ENCODE measurements at regions not wholly inside any gene's neighbourhood (a gene's known extent, or its start where the extent isn't known, plus 50 kb on each side); places are given as distances from the start of the nearest gene placed in this dataset.

DNA sequence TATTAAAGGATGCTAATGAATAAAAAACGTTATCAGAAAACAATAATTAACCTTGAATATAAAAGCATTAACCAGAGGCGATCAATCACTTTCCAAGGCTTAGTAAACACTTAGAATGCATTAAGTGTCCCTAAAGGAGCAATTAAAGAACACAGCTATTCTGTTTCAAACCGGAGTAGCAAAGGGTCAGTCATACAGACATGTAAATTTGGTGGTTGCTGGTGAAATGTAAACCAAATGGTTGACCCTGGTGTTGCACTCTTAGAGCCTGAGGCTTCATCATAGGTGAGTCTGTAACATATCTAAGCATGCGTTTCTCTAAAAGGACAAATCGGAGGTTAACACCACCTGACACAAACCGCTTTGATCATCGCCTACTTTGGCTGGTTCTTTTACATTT is 1280.1 kb downstream of the TYW1 start:
- no peak overlapping the region for H3K4me3 ChIP-seq (ENCODE audit: low read depth in 1 of 2, low read length in 2 of 2)
- H3K27ac ChIP-seq (ENCODE audit: low read depth, low read length), result no peak overlapping the region
- no peak overlapping the region for H3K9ac ChIP-seq (ENCODE audit: low read depth in 1 of 2, low read length in 2 of 2)
- H3K4me1 ChIP-seq (ENCODE audit: control insufficient read depth in 1 of 2, insufficient read depth in 2 of 2, low read length in 2 of 2), result no peaks in the 10 kb centered on the region
- H3K36me3 ChIP-seq (ENCODE audit: control insufficient read depth in 1 of 2, insufficient read depth in 2 of 2, low read length in 2 of 2), result no peaks in the 10 kb centered on the region
- H3K27me3 ChIP-seq (ENCODE audit: control insufficient read depth in 1 of 2, insufficient read depth in 2 of 2, low read length in 2 of 2), result no peaks in the 10 kb centered on the region
- H3K9me3 ChIP-seq (ENCODE audit: control insufficient read depth in 1 of 2, low read length in 2 of 2), result peaks cover 0 to 3% of the 10 kb centered on the region in 2 donors

DNA sequence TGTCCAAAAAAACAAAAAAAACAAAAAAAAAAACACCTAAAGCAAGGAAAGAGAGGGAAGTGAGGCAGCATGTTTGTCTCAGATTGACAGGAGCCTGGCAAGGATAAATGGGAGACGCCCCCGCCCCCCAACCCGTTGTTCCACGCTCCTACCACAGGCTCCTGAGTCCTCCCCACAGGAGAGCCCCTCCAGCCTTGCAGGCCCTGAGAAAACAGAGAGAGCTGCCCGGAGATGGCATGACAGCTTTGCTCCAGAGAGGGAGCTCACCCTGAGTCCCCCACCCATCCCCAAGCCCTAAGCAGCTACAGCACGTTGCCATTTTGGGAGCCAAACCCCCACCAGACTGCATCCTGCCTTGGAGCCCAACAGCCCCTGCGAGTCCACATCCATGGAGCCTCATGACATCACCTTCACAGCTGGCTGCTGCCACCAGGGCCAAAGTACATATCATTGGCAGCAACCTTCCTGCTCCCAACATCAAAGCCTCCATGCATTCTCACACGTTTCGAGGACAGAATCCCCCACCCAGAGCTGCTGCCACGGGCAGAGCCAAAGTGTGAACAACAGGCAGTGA is 1283.3 kb downstream of the TYW1 start:
- no peak overlapping the region for H3K9ac ChIP-seq (ENCODE audit: low read depth in 1 of 2, low read length in 2 of 2)
- H3K27me3 ChIP-seq (ENCODE audit: control insufficient read depth in 1 of 2, insufficient read depth in 2 of 2, low read length in 2 of 2), result no peaks in the 10 kb centered on the region
- H3K4me3 ChIP-seq (ENCODE audit: low read depth in 1 of 2, low read length in 2 of 2), result no peak overlapping the region
- no peaks in the 10 kb centered on the region for H3K36me3 ChIP-seq (ENCODE audit: control insufficient read depth in 1 of 2, insufficient read depth in 2 of 2, low read length in 2 of 2)
- no peaks in the 10 kb centered on the region for H3K4me1 ChIP-seq (ENCODE audit: control insufficient read depth in 1 of 2, insufficient read depth in 2 of 2, low read length in 2 of 2)
- peaks cover 0 to 3% of the 10 kb centered on the region in 2 donors for H3K9me3 ChIP-seq (ENCODE audit: control insufficient read depth in 1 of 2, low read length in 2 of 2)
- no peak overlapping the region for H3K27ac ChIP-seq (ENCODE audit: low read depth, low read length)

DNA sequence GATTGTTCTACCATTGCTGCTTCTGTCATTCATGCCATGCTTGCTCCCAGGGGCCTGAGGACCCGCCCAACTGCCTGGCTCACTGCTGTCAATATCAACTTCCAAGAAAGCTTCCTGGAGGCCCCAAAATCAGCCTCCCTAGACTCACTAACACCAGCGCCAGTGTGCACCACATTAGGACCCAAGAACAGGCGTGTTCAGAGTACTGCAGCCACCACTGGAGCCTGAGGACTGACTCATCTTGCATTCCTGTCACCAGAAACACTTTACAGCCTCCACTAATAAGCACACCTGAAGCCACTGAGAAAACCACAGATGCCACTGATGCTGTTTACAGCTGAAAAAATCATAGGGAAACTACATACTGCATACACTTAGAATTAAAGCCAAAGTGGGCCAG is 1284.3 kb downstream of the TYW1 start:
- Histone ChIP-seq H3K36me3 (ENCODE audit: control insufficient read depth in 1 of 2, insufficient read depth in 2 of 2, low read length in 2 of 2) (no peaks in the 10 kb centered on the region), H3K9me3 (ENCODE audit: control insufficient read depth in 1 of 2, low read length in 2 of 2) (peaks cover 0 to 3% of the 10 kb centered on the region in 2 donors), H3K9ac (ENCODE audit: low read depth in 1 of 2, low read length in 2 of 2) (no peak overlapping the region), H3K27ac (ENCODE audit: low read depth, low read length) (no peak overlapping the region), H3K4me3 (ENCODE audit: low read depth in 1 of 2, low read length in 2 of 2) (no peak overlapping the region), H3K27me3 (ENCODE audit: control insufficient read depth in 1 of 2, insufficient read depth in 2 of 2, low read length in 2 of 2) (no peaks in the 10 kb centered on the region), H3K4me1 (ENCODE audit: control insufficient read depth in 1 of 2, insufficient read depth in 2 of 2, low read length in 2 of 2) (no peaks in the 10 kb centered on the region)

DNA sequence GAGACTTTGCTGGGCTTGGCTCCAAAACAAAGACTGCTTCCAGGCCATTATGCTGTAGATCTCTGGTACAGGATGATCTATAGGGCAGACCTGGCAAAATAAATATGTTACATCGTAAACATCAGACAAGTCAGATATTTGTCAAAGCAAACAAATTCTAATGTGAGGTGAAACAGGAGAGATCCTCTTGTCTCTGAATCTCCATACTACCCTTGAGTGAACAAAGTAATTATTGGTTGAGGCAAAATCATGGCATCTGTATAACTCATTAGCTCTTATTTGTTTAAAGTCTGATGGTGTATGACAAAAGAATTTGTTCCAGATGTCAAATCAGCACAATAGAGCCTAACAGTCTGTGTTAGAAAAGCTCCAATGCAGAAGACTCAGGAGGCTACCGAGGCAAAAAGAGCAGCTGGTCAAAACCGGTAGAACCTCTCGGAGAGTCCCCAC is 1291.5 kb downstream of the TYW1 start:
- Histone ChIP-seq H3K4me1 (ENCODE audit: control insufficient read depth in 1 of 2, insufficient read depth in 2 of 2, low read length in 2 of 2) (no peaks in the 10 kb centered on the region), H3K9ac (ENCODE audit: low read depth in 1 of 2, low read length in 2 of 2) (no peak overlapping the region), H3K4me3 (ENCODE audit: low read depth in 1 of 2, low read length in 2 of 2) (no peak overlapping the region), H3K36me3 (ENCODE audit: control insufficient read depth in 1 of 2, insufficient read depth in 2 of 2, low read length in 2 of 2) (no peaks in the 10 kb centered on the region), H3K9me3 (ENCODE audit: control insufficient read depth in 1 of 2, low read length in 2 of 2) (no peaks in the 10 kb centered on the region), H3K27me3 (ENCODE audit: control insufficient read depth in 1 of 2, insufficient read depth in 2 of 2, low read length in 2 of 2) (no peaks in the 10 kb centered on the region), H3K27ac (ENCODE audit: low read depth, low read length) (no peak overlapping the region)

DNA sequence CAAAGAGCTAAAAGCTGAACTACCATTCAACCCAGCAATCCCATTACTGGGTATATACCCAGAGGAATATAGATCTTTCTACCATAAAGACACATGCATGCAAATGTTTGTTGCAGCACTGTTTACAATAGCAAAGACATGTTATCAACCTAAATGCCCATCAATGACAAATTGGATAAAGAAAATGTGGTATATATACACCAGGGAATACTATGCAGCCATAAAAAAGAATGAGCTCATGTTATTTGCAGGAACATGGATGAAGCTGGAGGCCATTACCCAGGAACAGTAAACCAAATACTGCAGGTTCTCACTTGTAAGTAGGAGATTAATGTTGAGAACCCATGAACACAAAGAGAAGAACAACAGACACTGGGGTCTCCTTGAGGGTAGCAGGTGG is 1295.1 kb downstream of the TYW1 start:
- Histone ChIP-seq H3K9ac (ENCODE audit: low read depth in 1 of 2, low read length in 2 of 2) (no peak overlapping the region), H3K4me1 (ENCODE audit: control insufficient read depth in 1 of 2, insufficient read depth in 2 of 2, low read length in 2 of 2) (no peaks in the 10 kb centered on the region), H3K27me3 (ENCODE audit: control insufficient read depth in 1 of 2, insufficient read depth in 2 of 2, low read length in 2 of 2) (no peaks in the 10 kb centered on the region), H3K27ac (ENCODE audit: low read depth, low read length) (no peak overlapping the region), H3K36me3 (ENCODE audit: control insufficient read depth in 1 of 2, insufficient read depth in 2 of 2, low read length in 2 of 2) (no peaks in the 10 kb centered on the region), H3K4me3 (ENCODE audit: low read depth in 1 of 2, low read length in 2 of 2) (no peak overlapping the region), H3K9me3 (ENCODE audit: control insufficient read depth in 1 of 2, low read length in 2 of 2) (no peaks in the 10 kb centered on the region)

DNA sequence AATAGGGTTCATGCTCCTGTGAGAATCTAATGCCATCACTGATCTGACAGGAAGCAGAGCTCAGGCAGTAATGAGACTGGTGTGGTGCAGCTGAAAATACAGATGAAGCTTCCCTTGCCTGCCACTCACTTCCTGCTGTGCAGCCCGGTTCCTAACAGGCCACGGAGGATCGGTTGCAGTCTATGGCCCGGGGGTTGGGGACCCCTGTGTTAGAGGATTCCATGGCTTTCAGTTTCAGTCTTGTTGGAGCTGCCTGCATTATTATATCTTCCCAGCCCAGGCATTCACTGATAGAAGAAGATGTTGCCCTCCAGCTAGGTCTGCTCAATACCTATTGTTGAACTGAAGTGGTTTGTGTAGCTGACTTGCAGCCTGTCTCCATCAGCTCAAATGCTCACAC is 1298.8 kb downstream of the TYW1 start:
- H3K4me3 ChIP-seq (ENCODE audit: low read depth in 1 of 2, low read length in 2 of 2), result no peak overlapping the region
- no peaks in the 10 kb centered on the region for H3K27me3 ChIP-seq (ENCODE audit: control insufficient read depth in 1 of 2, insufficient read depth in 2 of 2, low read length in 2 of 2)
- no peaks in the 10 kb centered on the region for H3K4me1 ChIP-seq (ENCODE audit: control insufficient read depth in 1 of 2, insufficient read depth in 2 of 2, low read length in 2 of 2)
- H3K27ac ChIP-seq (ENCODE audit: low read depth, low read length), result no peak overlapping the region
- H3K36me3 ChIP-seq (ENCODE audit: control insufficient read depth in 1 of 2, insufficient read depth in 2 of 2, low read length in 2 of 2), result no peaks in the 10 kb centered on the region
- H3K9me3 ChIP-seq (ENCODE audit: control insufficient read depth in 1 of 2, low read length in 2 of 2), result no peaks in the 10 kb centered on the region
- no peak overlapping the region for H3K9ac ChIP-seq (ENCODE audit: low read depth in 1 of 2, low read length in 2 of 2)

DNA sequence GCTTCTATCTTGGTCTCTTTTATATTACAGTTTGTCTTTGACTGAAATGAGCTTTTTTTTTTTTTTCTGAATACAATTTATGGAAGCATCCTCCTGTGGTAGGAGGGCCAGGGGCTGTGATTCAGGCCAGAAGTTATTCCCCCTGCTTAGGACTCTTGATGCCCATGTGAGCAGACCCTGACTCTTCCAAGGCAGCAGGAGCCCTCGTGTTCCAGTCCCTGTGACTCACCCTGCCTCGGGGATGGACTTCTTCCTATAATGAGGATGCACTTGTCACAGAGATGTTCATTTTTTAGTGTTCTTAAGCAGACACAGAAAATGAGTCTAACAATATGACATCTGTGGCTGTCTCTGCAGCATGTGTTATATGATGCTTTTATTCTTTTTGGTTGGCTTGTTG is 1293.7 kb upstream of the AUTS2 start:
- Histone ChIP-seq H3K4me1 (ENCODE audit: control insufficient read depth in 1 of 2, insufficient read depth in 2 of 2, low read length in 2 of 2) (no peaks in the 10 kb centered on the region), H3K4me3 (ENCODE audit: low read depth in 1 of 2, low read length in 2 of 2) (no peak overlapping the region), H3K27me3 (ENCODE audit: control insufficient read depth in 1 of 2, insufficient read depth in 2 of 2, low read length in 2 of 2) (no peaks in the 10 kb centered on the region), H3K36me3 (ENCODE audit: control insufficient read depth in 1 of 2, insufficient read depth in 2 of 2, low read length in 2 of 2) (no peaks in the 10 kb centered on the region), H3K9ac (ENCODE audit: low read depth in 1 of 2, low read length in 2 of 2) (no peak overlapping the region), H3K9me3 (ENCODE audit: control insufficient read depth in 1 of 2, low read length in 2 of 2) (no peaks in the 10 kb centered on the region), H3K27ac (ENCODE audit: low read depth, low read length) (no peak overlapping the region)

DNA sequence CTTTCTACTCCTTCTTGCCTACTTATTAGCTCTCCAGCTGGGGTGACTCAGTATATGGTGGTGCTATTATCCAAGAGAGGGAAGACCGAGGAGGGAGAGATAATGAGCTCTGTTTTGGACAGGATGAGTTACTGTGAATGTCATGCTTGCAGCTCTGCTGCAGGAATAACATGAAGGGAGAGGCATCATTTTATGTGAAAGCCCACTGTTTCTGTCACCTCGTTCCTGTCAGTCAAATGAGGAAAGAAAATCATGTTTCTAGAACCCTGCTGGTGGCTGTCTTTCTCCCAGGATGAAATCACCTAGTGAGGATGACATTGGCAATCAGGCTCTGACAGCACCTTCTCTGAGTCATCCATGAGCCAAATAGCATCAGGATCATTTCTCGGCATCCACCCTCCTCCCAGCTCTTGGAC is 1291.6 kb upstream of the AUTS2 start:
- Histone ChIP-seq H3K27ac (ENCODE audit: low read depth, low read length) (no peak overlapping the region), H3K9me3 (ENCODE audit: control insufficient read depth in 1 of 2, low read length in 2 of 2) (no peaks in the 10 kb centered on the region), H3K4me3 (ENCODE audit: low read depth in 1 of 2, low read length in 2 of 2) (no peak overlapping the region), H3K27me3 (ENCODE audit: control insufficient read depth in 1 of 2, insufficient read depth in 2 of 2, low read length in 2 of 2) (no peaks in the 10 kb centered on the region), H3K4me1 (ENCODE audit: control insufficient read depth in 1 of 2, insufficient read depth in 2 of 2, low read length in 2 of 2) (no peaks in the 10 kb centered on the region), H3K36me3 (ENCODE audit: control insufficient read depth in 1 of 2, insufficient read depth in 2 of 2, low read length in 2 of 2) (no peaks in the 10 kb centered on the region), H3K9ac (ENCODE audit: low read depth in 1 of 2, low read length in 2 of 2) (no peak overlapping the region)

DNA sequence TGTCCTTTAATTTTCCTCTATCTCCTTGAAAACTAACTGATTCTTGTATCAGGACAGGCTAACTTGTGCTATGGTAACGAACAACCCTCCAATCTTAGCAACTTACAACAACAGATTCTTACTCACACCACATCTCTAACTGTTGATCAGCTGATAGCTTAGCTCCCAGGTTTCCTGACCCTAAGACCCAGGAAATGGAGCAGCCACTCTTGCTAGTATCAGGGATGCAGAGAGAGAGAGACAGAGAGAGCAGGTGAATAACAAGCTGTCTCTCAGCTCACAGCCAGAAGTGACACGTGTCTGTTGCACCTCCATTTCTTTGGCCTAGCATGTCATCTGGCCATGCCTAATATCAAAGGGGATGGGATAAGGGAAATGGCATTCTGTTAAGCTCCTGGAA is 1289.0 kb upstream of the AUTS2 start:
- no peak overlapping the region for H3K9ac ChIP-seq (ENCODE audit: low read depth in 1 of 2, low read length in 2 of 2)
- H3K27ac ChIP-seq (ENCODE audit: low read depth, low read length), result no peak overlapping the region
- no peaks in the 10 kb centered on the region for H3K36me3 ChIP-seq (ENCODE audit: control insufficient read depth in 1 of 2, insufficient read depth in 2 of 2, low read length in 2 of 2)
- no peaks in the 10 kb centered on the region for H3K9me3 ChIP-seq (ENCODE audit: control insufficient read depth in 1 of 2, low read length in 2 of 2)
- H3K27me3 ChIP-seq (ENCODE audit: control insufficient read depth in 1 of 2, insufficient read depth in 2 of 2, low read length in 2 of 2), result no peaks in the 10 kb centered on the region
- H3K4me3 ChIP-seq (ENCODE audit: low read depth in 1 of 2, low read length in 2 of 2), result no peak overlapping the region
- no peaks in the 10 kb centered on the region for H3K4me1 ChIP-seq (ENCODE audit: control insufficient read depth in 1 of 2, insufficient read depth in 2 of 2, low read length in 2 of 2)

DNA sequence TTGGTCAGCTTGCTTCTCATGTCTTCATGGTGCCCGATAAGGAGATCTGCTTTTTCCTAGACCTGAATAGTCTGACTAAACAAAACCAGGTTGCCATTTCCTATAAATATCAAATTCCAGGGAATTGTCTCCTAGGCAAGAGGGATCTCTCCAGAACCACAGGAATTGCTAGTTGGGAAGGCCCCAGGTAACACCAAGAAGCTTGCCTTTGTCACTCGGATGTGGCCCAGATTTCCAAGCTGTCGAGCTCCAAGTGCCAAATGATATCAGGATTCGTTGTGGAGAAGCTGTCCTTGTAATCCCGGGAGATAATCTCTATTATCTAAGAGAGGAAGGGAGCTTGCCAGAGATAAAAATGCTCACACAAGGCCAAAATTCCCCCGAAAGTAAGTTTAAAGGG is 1288.5 kb upstream of the AUTS2 start:
- Histone ChIP-seq H3K9ac (ENCODE audit: low read depth in 1 of 2, low read length in 2 of 2) (no peak overlapping the region), H3K36me3 (ENCODE audit: control insufficient read depth in 1 of 2, insufficient read depth in 2 of 2, low read length in 2 of 2) (no peaks in the 10 kb centered on the region), H3K4me1 (ENCODE audit: control insufficient read depth in 1 of 2, insufficient read depth in 2 of 2, low read length in 2 of 2) (no peaks in the 10 kb centered on the region), H3K27ac (ENCODE audit: low read depth, low read length) (no peak overlapping the region), H3K27me3 (ENCODE audit: control insufficient read depth in 1 of 2, insufficient read depth in 2 of 2, low read length in 2 of 2) (no peaks in the 10 kb centered on the region), H3K9me3 (ENCODE audit: control insufficient read depth in 1 of 2, low read length in 2 of 2) (no peaks in the 10 kb centered on the region), H3K4me3 (ENCODE audit: low read depth in 1 of 2, low read length in 2 of 2) (no peak overlapping the region)

DNA sequence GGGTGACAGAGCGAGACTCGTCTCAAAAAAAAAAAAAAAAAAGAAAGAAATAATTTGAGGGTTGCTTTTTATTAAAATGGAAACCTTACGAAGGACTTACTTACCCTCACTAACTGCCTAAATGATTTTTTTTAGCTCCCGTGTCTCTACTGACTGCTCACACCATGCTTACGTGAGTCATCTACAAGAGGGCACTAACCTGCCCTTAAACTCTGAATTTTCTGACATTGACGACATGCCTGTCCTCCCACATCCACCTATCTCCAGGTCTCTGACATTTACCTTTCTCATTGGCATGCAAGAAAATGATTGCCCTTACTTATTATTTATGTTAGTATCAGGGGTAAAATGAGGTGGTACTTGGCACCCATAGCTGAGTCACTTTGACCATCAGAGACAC is 1286.3 kb upstream of the AUTS2 start:
- Histone ChIP-seq H3K9ac (ENCODE audit: low read depth in 1 of 2, low read length in 2 of 2) (no peak overlapping the region), H3K36me3 (ENCODE audit: control insufficient read depth in 1 of 2, insufficient read depth in 2 of 2, low read length in 2 of 2) (no peaks in the 10 kb centered on the region), H3K27me3 (ENCODE audit: control insufficient read depth in 1 of 2, insufficient read depth in 2 of 2, low read length in 2 of 2) (no peaks in the 10 kb centered on the region), H3K4me3 (ENCODE audit: low read depth in 1 of 2, low read length in 2 of 2) (no peak overlapping the region), H3K27ac (ENCODE audit: low read depth, low read length) (no peak overlapping the region), H3K4me1 (ENCODE audit: control insufficient read depth in 1 of 2, insufficient read depth in 2 of 2, low read length in 2 of 2) (no peaks in the 10 kb centered on the region), H3K9me3 (ENCODE audit: control insufficient read depth in 1 of 2, low read length in 2 of 2) (no peaks in the 10 kb centered on the region)
